Neural cell (in vitro differentiated cells): ENCODE measurements at regions not wholly inside any gene's neighbourhood (a gene's known extent, or its start where the extent isn't known, plus 50 kb on each side); places are given as distances from the start of the nearest gene placed in this dataset.

Experiments
- H2AFZ ChIP-seq: fragments of 200-600, 300-800 bp; sonication (generic), shearing (Covaris generic); 2 replicates; pipeline ENCODE4 v1.6.0; 2014; ENCODE audit warnings: low read depth, mild to moderate bottlenecking, antibody characterized with exemption, low read length, moderate library complexity
- H3F3A ChIP-seq: fragments of 200-600 bp; shearing (Covaris generic); 2 replicates; pipeline ENCODE4 v1.6.1; 2016; ENCODE audit warnings: mild to moderate bottlenecking, moderate library complexity, mixed read lengths, antibody characterized with exemption, low read length; ENCODE audit not compliant: insufficient read depth, poor library complexity, severe bottlenecking
- H3K27ac ChIP-seq: fragments of 200-600, 300-800 bp; sonication (generic), shearing (Covaris generic); 2 replicates; pipeline ENCODE4 v1.5.1; 2014; ENCODE audit warnings: mild to moderate bottlenecking, low read length, moderate library complexity
- H3K27me3 ChIP-seq: fragments of 300-800, 200-600 bp; sonication (generic), shearing (Covaris generic); 2 replicates; pipeline ENCODE4 v1.6.0; 2014; ENCODE audit warnings: mild to moderate bottlenecking, low read depth, low read length, moderate library complexity; ENCODE audit not compliant: insufficient read depth
- H3K36me3 ChIP-seq: fragments of 300-800, 200-600 bp; sonication (generic), shearing (Covaris generic); 2 replicates; pipeline ENCODE4 v1.5.1; 2014; ENCODE audit warnings: mild to moderate bottlenecking, antibody characterized with exemption, low read length, moderate library complexity; ENCODE audit not compliant: insufficient read depth
- H3K4me2 ChIP-seq: fragments of 300-800, 200-600 bp; sonication (generic), shearing (Covaris generic); 2 replicates; pipeline ENCODE4 v1.6.0; 2014; ENCODE audit warnings: mild to moderate bottlenecking, low read length
- H3K4me3 ChIP-seq: fragments of 300-800, 200-600 bp; sonication (generic), shearing (Covaris generic); 2 replicates; pipeline ENCODE4 v1.5.1; 2014; ENCODE audit warnings: mild to moderate bottlenecking, low read length, moderate library complexity
- H3K79me2 ChIP-seq: fragments of 200-600 bp; shearing (Covaris generic); replicated peaks from 2 replicates; pipeline ENCODE4 v1.6.0; 2014; ENCODE audit warnings: mild to moderate bottlenecking, low read length, moderate library complexity; ENCODE audit not compliant: insufficient read depth
- H3K9ac ChIP-seq: fragments of 300-800, 200-600 bp; sonication (generic), shearing (Covaris generic); 2 replicates; pipeline ENCODE4 v1.6.1; 2016; ENCODE audit warnings: mild to moderate bottlenecking, low read length, mixed read lengths
- H3K9me2 ChIP-seq: fragments of 200-600 bp; shearing (Covaris generic); 2 replicates; pipeline ENCODE4 v1.6.1; 2016; ENCODE audit warnings: mild to moderate bottlenecking, low read length, mixed read lengths; ENCODE audit not compliant: insufficient read depth
- H3K9me3 ChIP-seq: fragments of 200-600, 300-800 bp; sonication (generic), shearing (Covaris generic); 2 replicates; pipeline ENCODE4 v1.6.1; 2016; ENCODE audit warnings: mild to moderate bottlenecking, mixed run types, low read length, moderate library complexity, mixed read lengths
- H4K20me1 ChIP-seq: fragments of 200-600 bp; shearing (Covaris generic); 2 replicates; pipeline ENCODE4 v1.6.1; 2016; ENCODE audit warnings: mild to moderate bottlenecking, mixed run types; ENCODE audit not compliant: insufficient read depth
- CTCF ChIP-seq: fragments of 450-650 bp; IDR thresholded peaks from 2 replicates; pipeline ENCODE4 v1.5.1; 2014; ENCODE audit warnings: antibody characterized with exemption, mild to moderate bottlenecking, moderate library complexity; ENCODE audit not compliant: poor library complexity, severe bottlenecking
- EP300 ChIP-seq: fragments of 450-650 bp; conservative IDR thresholded peaks from 2 replicates; pipeline ENCODE4 v1.6.1; 2014; ENCODE audit warnings: antibody characterized with exemption, mild to moderate bottlenecking, moderate library complexity; ENCODE audit not compliant: poor library complexity, severe bottlenecking
- EZH2 ChIP-seq: fragments of 200-600, 300-800 bp; shearing (Covaris generic), sonication (generic); IDR thresholded peaks from 2 replicates; pipeline ENCODE4 v1.6.1; 2014; ENCODE audit warnings: antibody characterized with exemption, low read length, borderline replicate concordance, mild to moderate bottlenecking; ENCODE audit not compliant: insufficient read depth, poor library complexity, severe bottlenecking
- MXI1 ChIP-seq: fragments of 450-650 bp; conservative IDR thresholded peaks from 2 replicates; pipeline ENCODE4 v1.6.1; 2014; ENCODE audit warnings: antibody characterized with exemption, mild to moderate bottlenecking; ENCODE audit not compliant: poor library complexity, severe bottlenecking
- POLR2AphosphoS5 ChIP-seq: IDR thresholded peaks from 2 replicates; pipeline ENCODE4 v1.6.1; 2012
- RAD21 ChIP-seq: fragments of 450-650 bp; conservative IDR thresholded peaks from 2 replicates; pipeline ENCODE4 v1.6.1; 2014; ENCODE audit warnings: antibody characterized with exemption, mild to moderate bottlenecking, moderate library complexity
- REST ChIP-seq: IDR thresholded peaks from 2 replicates; pipeline ENCODE4 v1.6.1; 2012; ENCODE audit warnings: borderline replicate concordance
- SMC3 ChIP-seq: fragments of 450-650 bp; conservative IDR thresholded peaks from 2 replicates; pipeline ENCODE4 v1.6.1; 2014; ENCODE audit warnings: antibody characterized with exemption, mild to moderate bottlenecking, moderate library complexity; ENCODE audit not compliant: poor library complexity
- TAF1 ChIP-seq: IDR thresholded peaks from 2 replicates; pipeline ENCODE4 v1.6.1; 2012; ENCODE audit warnings: low read depth

- no peaks in the 10 kb centered on the region for H3K27me3 ChIP-seq
- H3F3A ChIP-seq = no peaks in the 10 kb centered on the region
- H3K9me2 ChIP-seq = no peaks in the 10 kb centered on the region
- H2AFZ ChIP-seq = no peak overlapping the region
- H4K20me1 ChIP-seq = no peaks in the 10 kb centered on the region
- H3K4me2 ChIP-seq = no peak overlapping the region
- H3K27ac ChIP-seq = no peak overlapping the region
- H3K9me3 ChIP-seq = no peaks in the 10 kb centered on the region
- H3K4me3 ChIP-seq = no peak overlapping the region
- H3K36me3 ChIP-seq = no peaks in the 10 kb centered on the region
- no peaks in the 10 kb centered on the region for H3K79me2 ChIP-seq
- no peak overlapping the region for H3K9ac ChIP-seq
- TF ChIP-seq TAF1 = no peak
- TF ChIP-seq MXI1 = no peak
- TF ChIP-seq POLR2AphosphoS5 = no peak
- TF ChIP-seq CTCF = peak; percentile 45
- peak; percentile 16 for TF ChIP-seq SMC3
Observed at GRCh38 chr13:109275852-109276251, 510.5 kb downstream of the IRS2 start.

- Histone ChIP-seq H3K9me2 (no peaks in the 10 kb centered on the region), H3K4me2 (no peak overlapping the region), H3K9ac (no peak overlapping the region), H3K4me3 (no peak overlapping the region), H4K20me1 (no peaks in the 10 kb centered on the region), H3K27me3 (no peaks in the 10 kb centered on the region), H3K79me2 (no peaks in the 10 kb centered on the region), H3K9me3 (no peaks in the 10 kb centered on the region), H3K36me3 (no peaks in the 10 kb centered on the region), H3F3A (no peaks in the 10 kb centered on the region), H3K27ac (no peak overlapping the region), H2AFZ (no peak overlapping the region)
- no peak for TF ChIP-seq RAD21
Observed at GRCh38 chr13:109275139-109275745, 511.1 kb downstream of the IRS2 start.

- Histone ChIP-seq H3K79me2 (no peaks in the 10 kb centered on the region), H3K27me3 (no peaks in the 10 kb centered on the region), H3K9me2 (no peaks in the 10 kb centered on the region), H3K9me3 (no peaks in the 10 kb centered on the region), H3K36me3 (no peaks in the 10 kb centered on the region), H3F3A (no peaks in the 10 kb centered on the region), H3K4me3 (no peak overlapping the region), H3K4me2 (no peak overlapping the region), H4K20me1 (no peaks in the 10 kb centered on the region), H3K9ac (no peak overlapping the region), H2AFZ (no peak overlapping the region), H3K27ac (no peak overlapping the region)
- TF ChIP-seq EP300 (no peak), RAD21 (no peak), POLR2AphosphoS5 (no peak), TAF1 (no peak), SMC3 (no peak), MXI1 (no peak), REST (no peak), CTCF (no peak), EZH2 (no peak)
Observed at GRCh38 chr13:109274188-109274821, 512.1 kb downstream of the IRS2 start.
